HEK293 (cell line): ENCODE measurements at regions not wholly inside any gene's neighbourhood (a gene's known extent, or its start where the extent isn't known, plus 50 kb on each side); places are given as distances from the start of the nearest gene placed in this dataset.
A peak's percentile ranks its signal among the peaks of the same experiment; 100 is the strongest.

ENCODE experiments used
- CTCF ChIA-PET: fragments of 350-600 bp; formaldehyde crosslinking; extraction: SDS; loops from one replicate; lab custom pipeline; 2021; ENCODE audit warnings: antibody characterized with exemption; lab: Yijun Ruan, JAX
- POLR2A ChIA-PET: fragments of 300-600 bp; formaldehyde crosslinking; extraction: SDS; loops from one replicate; lab custom pipeline; 2020; ENCODE audit warnings: antibody characterized with exemption, inconsistent platforms; lab: Yijun Ruan, JAX
- H3K27ac ChIP-seq: fragments of 200-500 bp; sonication (Bioruptor generic); 2 replicates; pipeline ENCODE4 v1.5.1; 2014; ENCODE audit warnings: low read depth, low read length, control low read depth, inconsistent platforms; ENCODE audit errors: extremely low read depth
- H3K36me3 ChIP-seq, 2 experiments: fragments of 200-500 bp in 1 of 2; sonication (Bioruptor generic) in 1 of 2; 1 replicate in 1 of 2; 2 replicates in 1 of 2; pipeline ENCODE4 v1.5.1; 2014 to 2017; ENCODE audit warnings: inconsistent platforms in 2 of 2, low read length in 2 of 2; ENCODE audit not compliant: control insufficient read depth in 2 of 2, insufficient read depth in 1 of 2
- H3K4me1 ChIP-seq: fragments of 200-500 bp; sonication (Bioruptor generic); 2 replicates; pipeline ENCODE4 v1.5.1; 2014; ENCODE audit warnings: mild to moderate bottlenecking, low read length, inconsistent platforms; ENCODE audit not compliant: control insufficient read depth, insufficient read depth
- H3K4me3 ChIP-seq: 2 replicates; pipeline ENCODE4 v1.5.1; 2011; ENCODE audit warnings: low read depth, mild to moderate bottlenecking, control low read depth, low read length, moderate library complexity
- H3K9me3 ChIP-seq: fragments of 200-500 bp; sonication (Bioruptor generic); 2 replicates; pipeline ENCODE4 v1.5.1; 2014; ENCODE audit warnings: low read depth, low read length, inconsistent platforms; ENCODE audit not compliant: control insufficient read depth, insufficient read depth
- INSM2 ChIP-seq: fragments of 450-650 bp; formaldehyde crosslinking; IDR thresholded peaks from 2 replicates; pipeline ENCODE4 v1.5.1; 2016; ENCODE audit warnings: missing biosample characterization, missing genetic modification characterization
- REST ChIP-seq: fragments of 450-650 bp; formaldehyde crosslinking; IDR thresholded peaks from 2 replicates; pipeline ENCODE4 v1.5.1; 2016; ENCODE audit warnings: missing biosample characterization, missing genetic modification characterization
- SCRT1 ChIP-seq: fragments of 450-650 bp; formaldehyde crosslinking; IDR thresholded peaks from 2 replicates; pipeline ENCODE4 v1.5.1; 2016; ENCODE audit warnings: missing biosample characterization, missing genetic modification characterization, borderline replicate concordance
- YY1 ChIP-seq: fragments of 450-650 bp; formaldehyde crosslinking; IDR thresholded peaks from 2 replicates; pipeline ENCODE4 v1.5.1; 2018; ENCODE audit warnings: missing biosample characterization, missing genetic modification characterization
- ZNF138 ChIP-seq: fragments of 450-650 bp; formaldehyde crosslinking; IDR thresholded peaks from 2 replicates; pipeline ENCODE4 v1.5.1; 2016; ENCODE audit warnings: missing biosample characterization, missing genetic modification characterization, borderline replicate concordance
- ZNF184 ChIP-seq: fragments of 450-650 bp; IDR thresholded peaks from 2 replicates; pipeline ENCODE4 v1.5.1; 2018; ENCODE audit warnings: missing biosample characterization, mild to moderate bottlenecking, missing genetic modification characterization
- ZNF274 ChIP-seq, 2 experiments: fragments of 200-500 bp in 1 of 2; fragments of 450-650 bp in 1 of 2; sonication (Bioruptor generic) in 1 of 2; formaldehyde crosslinking in 1 of 2; IDR thresholded peaks; 2 replicates each; pipeline versions ENCODE4 v1.5.1 to v1.6.1; 2014 to 2016; ENCODE audit warnings: borderline replicate concordance in 1 of 2, inconsistent platforms in 1 of 2, low read length in 1 of 2, missing biosample characterization in 1 of 2, missing genetic modification characterization in 1 of 2
- ZNF280C ChIP-seq: fragments of 450-650 bp; formaldehyde crosslinking; IDR thresholded peaks from 2 replicates; pipeline ENCODE4 v1.5.1; 2016; ENCODE audit warnings: missing biosample characterization, missing genetic modification characterization
- ZNF530 ChIP-seq: fragments of 450-650 bp; formaldehyde crosslinking; IDR thresholded peaks from 2 replicates; pipeline ENCODE4 v1.5.1; 2016; ENCODE audit warnings: low read depth, missing biosample characterization, missing genetic modification characterization
- ZNF664 ChIP-seq: fragments of 450-650 bp; formaldehyde crosslinking; IDR thresholded peaks from 2 replicates; pipeline ENCODE4 v1.5.1; 2016; ENCODE audit warnings: missing biosample characterization, missing genetic modification characterization
- ZNF768 ChIP-seq: fragments of 450-650 bp; formaldehyde crosslinking; IDR thresholded peaks from 2 replicates; pipeline ENCODE4 v1.5.1; 2018; ENCODE audit warnings: missing biosample characterization, mild to moderate bottlenecking, missing genetic modification characterization

GRCh38 chr1:25086518-25087079 lies 145.7 kb downstream of the SYF2 start:
- Histone ChIP-seq H3K4me3 (no peak overlapping the region), H3K9me3 (no peaks in the 10 kb centered on the region), H3K36me3 (no peaks in the 10 kb centered on the region), H3K27ac (no peak overlapping the region), H3K4me1 (no peaks in the 10 kb centered on the region)
- TF ChIP-seq ZNF280C (no peak), ZNF664 (tag by site-specific recombination) (no peak), ZNF530 (tag by site-specific recombination) (no peak), ZNF768 (tag by site-specific recombination) (peak; percentile 62; the same call in 1 of the 2 replicates)
- POLR2A ChIA-PET, result no interaction called here
- CTCF ChIA-PET, result interaction anchor here (0.9 to 1.7 kb wide), 2 partner anchors 14 to 15 kb away, joined by 3 to 6 read pairs; no protein-coding TSS in a partner anchor

GRCh38 chr1:25084407-25084806 lies 147.9 kb downstream of the SYF2 start:
- TF ChIP-seq YY1 (tag by site-specific recombination) (no peak), ZNF138 (tag by site-specific recombination) (no peak), SCRT1 (tag by site-specific recombination) (no peak), ZNF274 (IDR thresholded peaks at IDR 0.05; ENCODE audit: low read length) (no peak), ZNF274 (tag by site-specific recombination; IDR thresholded peaks at IDR 0.05; ENCODE audit: borderline replicate concordance) (no peak), ZNF184 (tag by site-specific recombination) (no peak), INSM2 (no peak)
- Histone ChIP-seq H3K9me3 (no peaks in the 10 kb centered on the region), H3K36me3 (no peaks in the 10 kb centered on the region), H3K4me1 (no peaks in the 10 kb centered on the region), H3K27ac (no peak overlapping the region), H3K4me3 (no peak overlapping the region)
- CTCF ChIA-PET, result interaction anchor here (0.9 to 1.4 kb wide), 3 partner anchors 14 to 17 kb away, joined by 3 to 5 read pairs (median 4); no protein-coding TSS in a partner anchor
- POLR2A ChIA-PET, result no interaction called here

GRCh38 chr1:25083481-25084345 lies 148.6 kb downstream of the SYF2 start:
- Histone ChIP-seq H3K4me1 (no peaks in the 10 kb centered on the region), H3K27ac (no peak overlapping the region), H3K36me3 (no peaks in the 10 kb centered on the region), H3K9me3 (no peaks in the 10 kb centered on the region), H3K4me3 (no peak overlapping the region)
- peak; percentile 90 for TF ChIP-seq ZNF768 (tag by site-specific recombination)
- TF ChIP-seq REST, result no peak
- CTCF ChIA-PET, result interaction anchor here (0.6 to 1.4 kb wide), 3 partner anchors 15 to 139 kb away, joined by 3 to 4 read pairs (median 3); no protein-coding TSS in a partner anchor
- POLR2A ChIA-PET, result no interaction called here
